ENCODE measurements at regions not wholly inside any gene's neighbourhood (a gene's known extent, or its start where the extent isn't known, plus 50 kb on each side); places are given as distances from the start of the nearest gene placed in this dataset.

DNA sequence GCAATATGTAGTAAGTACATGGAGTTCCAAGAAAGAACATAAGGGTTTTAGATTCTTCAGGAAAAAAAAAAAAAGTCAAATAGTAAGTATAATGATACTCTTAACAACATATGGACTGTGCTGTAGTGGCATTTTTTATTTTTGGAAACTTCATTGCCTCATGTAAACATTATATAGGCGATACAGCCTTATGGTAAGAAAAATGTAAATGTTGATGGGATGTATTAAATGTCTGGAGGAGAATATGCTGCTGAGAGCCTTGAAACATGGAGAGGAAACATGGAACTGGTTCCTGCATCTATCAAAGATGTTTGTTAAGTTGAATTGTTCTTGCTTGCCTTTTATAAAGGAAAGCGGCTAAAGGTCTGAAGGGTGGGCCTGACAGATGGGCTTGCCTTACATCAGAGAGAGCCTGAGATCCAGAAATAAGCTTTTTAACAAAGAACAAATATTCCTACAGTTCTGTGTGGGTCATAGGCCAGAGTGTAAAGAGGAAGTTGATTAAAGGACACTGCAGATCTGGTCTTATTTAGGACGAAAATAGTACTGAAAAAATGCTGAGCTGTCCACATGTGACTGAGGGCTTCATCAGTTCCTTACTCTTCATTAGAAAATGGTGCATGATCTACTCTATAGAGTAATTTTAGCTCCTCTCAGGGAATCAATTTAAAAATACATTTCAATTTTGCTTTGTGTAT is 448.1 kb upstream of the DCN start:
- TF ChIP-seq YY1 (IDR thresholded peaks at IDR 0.05; ENCODE audit: insufficient read depth, insufficient read length), result no peak
- no peak for TF ChIP-seq ZNF274 (IDR thresholded peaks at IDR 0.05; ENCODE audit: low read depth, low read length)
- no peak for TF ChIP-seq SUZ12 (IDR thresholded peaks at IDR 0.05; ENCODE audit: extremely low read depth, insufficient read depth, insufficient read length)
